Activated CD8-positive, alpha-beta memory T cell treated with anti-CD3 and anti-CD28 coated beads, Interleukin-2, amount 50 U/mL, for 48 hours (primary cell): ENCODE measurements at regions not wholly inside any gene's neighbourhood (a gene's known extent, or its start where the extent isn't known, plus 50 kb on each side); places are given as distances from the start of the nearest gene placed in this dataset.

Source experiments
- DNase-seq: peaks from one replicate; pipeline ENCODE4 v3.0.0-alpha.2; 2020

GRCh38 chr15:52862677-52863076 is 72.5 kb upstream of the ONECUT1 start:
- DNase-seq, result no peak

- no peak for DNase-seq
Observed at GRCh38 chr15:52858782-52859176, 68.6 kb upstream of the ONECUT1 start.

- DNase-seq, result no peak
Observed at GRCh38 chr15:52857937-52858781, 68.0 kb upstream of the ONECUT1 start.

- DNase-seq, result no peak
Observed at GRCh38 chr15:52857471-52857870, 67.3 kb upstream of the ONECUT1 start.

- no peak for DNase-seq
Observed at GRCh38 chr15:52856286-52856685, 66.2 kb upstream of the ONECUT1 start.

- DNase-seq, result no peak
Observed at GRCh38 chr15:52855157-52855556, 65.0 kb upstream of the ONECUT1 start.

- no peak for DNase-seq
Observed at GRCh38 chr15:52844823-52845222, 54.7 kb upstream of the ONECUT1 start.
